Breast epithelium (tissue), 4 donors: ENCODE measurements at regions not wholly inside any gene's neighbourhood (a gene's known extent, or its start where the extent isn't known, plus 50 kb on each side); places are given as distances from the start of the nearest gene placed in this dataset.

ENCODE experiments used
- DNase-seq, 2 donors: peaks; one replicate each; pipeline ENCODE4 v3.0.0-alpha.2; 2019; ENCODE audit warnings: low spot score in 2 of 2
- H3K27ac ChIP-seq, 2 donors: fragments of 200-600 bp; sonication (generic) in 1 of 2; one replicate each; pipeline ENCODE4 v1.5.1; 2016 to 2019; ENCODE audit warnings: mild to moderate bottlenecking in 1 of 2
- H3K27me3 ChIP-seq, 2 donors: fragments of 200-600 bp; sonication (generic) in 1 of 2; one replicate each; pipeline versions ENCODE4 v1.5.1 to v1.6.0; 2017 to 2019; ENCODE audit warnings: control low read depth in 1 of 2, mild to moderate bottlenecking in 1 of 2
- H3K36me3 ChIP-seq: fragments of 200-600 bp; one replicate; pipeline ENCODE4 v1.5.1; 2019
- H3K4me1 ChIP-seq, 2 donors: fragments of 200-600 bp; sonication (generic); one replicate each; pipeline ENCODE4 v1.5.1; 2016 to 2019; ENCODE audit warnings: control low read depth in 1 of 2
- H3K4me3 ChIP-seq, 3 donors: fragments of 200-600 bp; sonication (generic); 1 replicate in 2 of 3; 2 replicates in 1 of 3; pipeline ENCODE4 v1.5.1; 2016 to 2019; ENCODE audit warnings: mild to moderate bottlenecking in 3 of 3, moderate library complexity in 2 of 3
- H3K9me3 ChIP-seq, 2 donors: fragments of 200-600 bp; sonication (generic) in 1 of 2; one replicate each; pipeline ENCODE4 v1.5.1; 2016 to 2019; ENCODE audit warnings: control low read depth in 1 of 2
- POLR2A ChIP-seq: fragments of 450-650 bp; IDR thresholded peaks from one replicate; pipeline ENCODE4 v1.6.1; 2016; ENCODE audit warnings: antibody characterized with exemption, mild to moderate bottlenecking, moderate library complexity
- POLR2AphosphoS5 ChIP-seq, 3 donors: sonication (generic); formaldehyde crosslinking; IDR thresholded peaks; one replicate each; pipeline ENCODE4 v1.6.1; 2017; ENCODE audit warnings: antibody characterized with exemption in 3 of 3
- intact Hi-C: fragments of 100-400 bp; cut with DNase I; formaldehyde crosslinking; loops from one replicate; pipeline ENCODE4 v1.15.1; 2023; ENCODE audit warnings: low total_unique reads
- TF ChIP-seq, protein P1 (sequence below), 3 donors: fragments of 450-650 bp; IDR thresholded peaks; one replicate each; pipeline ENCODE4 v1.5.1; 2016 to 2017; ENCODE audit warnings: antibody characterized with exemption in 3 of 3, mild to moderate bottlenecking in 3 of 3, moderate library complexity in 3 of 3

DNA sequence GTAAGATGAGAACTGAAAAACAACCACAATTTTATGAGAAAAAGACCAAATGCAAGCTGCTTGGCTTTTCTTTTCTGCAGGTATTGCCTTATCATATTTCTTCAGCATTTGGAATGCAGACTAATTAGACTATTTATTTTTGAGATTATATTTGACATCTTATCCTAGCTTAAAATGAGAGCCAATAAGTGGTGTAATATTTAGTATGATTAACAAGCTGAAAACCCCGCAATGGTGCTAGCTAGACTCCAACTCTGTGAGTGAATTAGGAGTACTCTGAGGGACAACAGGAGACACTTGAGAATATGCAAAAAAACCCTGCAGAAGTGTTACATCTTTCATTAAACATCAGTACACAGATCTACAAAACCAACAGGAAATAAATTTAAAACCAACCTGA is 180.3 kb upstream of the MEOX2 start:
- intact Hi-C loops: no loop called here
- Histone ChIP-seq H3K9me3 (no peaks in the 10 kb centered on the region), H3K27me3 (no peaks in the 10 kb centered on the region), H3K4me1 (no peaks in the 10 kb centered on the region), H3K4me3 (no peak overlapping the region), H3K36me3 (no peaks in the 10 kb centered on the region), H3K27ac (no peak overlapping the region)
- TF ChIP-seq POLR2AphosphoS5 (IDR thresholded peaks at IDR 0.05) (no peak), POLR2A (no peak)
- TF ChIP-seq, protein P1, sequence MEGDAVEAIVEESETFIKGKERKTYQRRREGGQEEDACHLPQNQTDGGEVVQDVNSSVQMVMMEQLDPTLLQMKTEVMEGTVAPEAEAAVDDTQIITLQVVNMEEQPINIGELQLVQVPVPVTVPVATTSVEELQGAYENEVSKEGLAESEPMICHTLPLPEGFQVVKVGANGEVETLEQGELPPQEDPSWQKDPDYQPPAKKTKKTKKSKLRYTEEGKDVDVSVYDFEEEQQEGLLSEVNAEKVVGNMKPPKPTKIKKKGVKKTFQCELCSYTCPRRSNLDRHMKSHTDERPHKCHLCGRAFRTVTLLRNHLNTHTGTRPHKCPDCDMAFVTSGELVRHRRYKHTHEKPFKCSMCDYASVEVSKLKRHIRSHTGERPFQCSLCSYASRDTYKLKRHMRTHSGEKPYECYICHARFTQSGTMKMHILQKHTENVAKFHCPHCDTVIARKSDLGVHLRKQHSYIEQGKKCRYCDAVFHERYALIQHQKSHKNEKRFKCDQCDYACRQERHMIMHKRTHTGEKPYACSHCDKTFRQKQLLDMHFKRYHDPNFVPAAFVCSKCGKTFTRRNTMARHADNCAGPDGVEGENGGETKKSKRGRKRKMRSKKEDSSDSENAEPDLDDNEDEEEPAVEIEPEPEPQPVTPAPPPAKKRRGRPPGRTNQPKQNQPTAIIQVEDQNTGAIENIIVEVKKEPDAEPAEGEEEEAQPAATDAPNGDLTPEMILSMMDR (IDR thresholded peaks at IDR 0.05): no peak
- DNase-seq: no peak

DNA sequence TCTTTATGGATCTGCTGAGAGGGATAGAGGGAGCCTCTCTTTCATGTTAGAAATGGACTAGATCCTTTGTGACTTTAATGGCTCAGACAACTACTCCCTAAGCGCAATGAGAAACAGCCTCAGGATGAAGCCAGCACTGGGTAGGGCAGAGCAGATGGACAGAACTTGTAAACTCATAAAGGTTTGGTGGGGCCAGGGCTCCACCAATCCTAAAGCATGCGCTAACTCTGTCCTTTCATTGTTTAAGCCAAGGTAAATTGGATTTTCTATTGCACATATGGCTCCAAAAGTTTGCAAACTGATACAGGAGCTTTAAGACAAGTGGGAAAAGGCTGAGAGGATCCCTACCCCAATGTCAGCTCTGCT is 178.1 kb upstream of the MEOX2 start:
- no peaks in the 10 kb centered on the region for H3K27me3 ChIP-seq
- DNase-seq: no peak
- no peak overlapping the region for H3K4me3 ChIP-seq
- TF ChIP-seq POLR2A (no peak), POLR2AphosphoS5 (IDR thresholded peaks at IDR 0.05) (no peak)
- TF ChIP-seq, protein P1 (IDR thresholded peaks at IDR 0.05): no peak
- no peaks in the 10 kb centered on the region for H3K9me3 ChIP-seq
- no peaks in the 10 kb centered on the region for H3K4me1 ChIP-seq
- intact Hi-C loops: no loop called here
- H3K36me3 ChIP-seq: no peaks in the 10 kb centered on the region
- H3K27ac ChIP-seq: no peak overlapping the region

DNA sequence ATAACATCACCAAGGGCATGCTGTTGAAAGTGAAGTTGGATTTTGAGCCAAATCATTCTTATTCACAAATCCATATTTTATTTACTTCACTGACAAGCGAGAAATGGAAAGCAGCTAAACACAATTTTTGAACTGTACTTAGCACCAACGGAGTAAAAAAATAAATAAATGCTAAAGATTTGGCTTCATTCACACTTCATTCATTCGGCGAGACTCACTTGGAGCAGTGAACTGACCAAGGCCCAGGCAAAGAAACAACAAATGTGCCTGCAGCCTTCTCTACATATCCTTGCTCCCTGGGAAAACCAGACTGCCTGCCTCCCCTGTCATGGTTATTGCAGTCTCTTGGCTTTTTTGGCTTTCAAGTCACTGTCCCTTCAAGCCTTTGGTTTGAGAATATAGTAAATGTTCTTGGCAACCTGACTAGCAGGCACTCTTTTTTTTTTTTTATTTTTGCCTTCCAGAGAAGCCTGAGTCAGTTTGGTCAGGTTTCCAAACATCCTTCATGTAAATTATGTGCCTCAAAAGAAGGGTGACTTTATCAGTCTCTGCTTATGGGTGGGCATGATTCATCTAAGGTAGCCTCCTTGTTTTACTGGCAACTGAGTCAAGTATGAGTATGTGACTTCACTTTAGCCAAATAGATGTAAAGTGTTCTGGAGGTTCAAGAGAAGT is 177.6 kb upstream of the MEOX2 start:
- DNase-seq: no peak
- no peaks in the 10 kb centered on the region for H3K4me1 ChIP-seq
- H3K27ac ChIP-seq: no peak overlapping the region
- no peaks in the 10 kb centered on the region for H3K9me3 ChIP-seq
- H3K36me3 ChIP-seq: no peaks in the 10 kb centered on the region
- intact Hi-C loops: no loop called here
- no peaks in the 10 kb centered on the region for H3K27me3 ChIP-seq
- TF ChIP-seq POLR2AphosphoS5 (IDR thresholded peaks at IDR 0.05) (no peak), POLR2A (no peak)
- TF ChIP-seq, protein P1 (IDR thresholded peaks at IDR 0.05): no peak
- H3K4me3 ChIP-seq: no peak overlapping the region

DNA sequence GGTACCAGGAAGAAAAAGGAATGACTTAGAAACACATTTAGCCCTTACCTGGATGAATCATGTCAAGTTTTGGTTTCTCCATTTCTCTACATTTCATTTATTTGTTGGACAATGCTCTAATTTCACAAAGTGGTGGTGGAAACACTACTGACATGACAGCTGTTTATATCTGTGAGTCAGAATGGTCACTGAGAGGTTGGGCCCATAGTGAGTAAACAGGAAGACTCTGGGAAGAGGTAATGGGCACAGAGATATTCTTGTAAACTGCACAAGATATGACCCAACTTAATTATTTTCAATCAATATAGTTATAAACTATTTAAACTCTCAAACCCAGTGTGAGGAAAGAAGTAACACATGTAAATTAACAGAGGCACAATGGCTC is 176.3 kb upstream of the MEOX2 start:
- H3K36me3 ChIP-seq: no peaks in the 10 kb centered on the region
- TF ChIP-seq POLR2A: no peak
- TF ChIP-seq, protein P1 (IDR thresholded peaks at IDR 0.05): no peak
- TF ChIP-seq POLR2AphosphoS5 (IDR thresholded peaks at IDR 0.05): no peak
- H3K27ac ChIP-seq: no peak overlapping the region
- no peaks in the 10 kb centered on the region for H3K27me3 ChIP-seq
- no peak overlapping the region for H3K4me3 ChIP-seq
- no peak for DNase-seq
- intact Hi-C loops: no loop called here
- no peaks in the 10 kb centered on the region for H3K4me1 ChIP-seq
- no peaks in the 10 kb centered on the region for H3K9me3 ChIP-seq

DNA sequence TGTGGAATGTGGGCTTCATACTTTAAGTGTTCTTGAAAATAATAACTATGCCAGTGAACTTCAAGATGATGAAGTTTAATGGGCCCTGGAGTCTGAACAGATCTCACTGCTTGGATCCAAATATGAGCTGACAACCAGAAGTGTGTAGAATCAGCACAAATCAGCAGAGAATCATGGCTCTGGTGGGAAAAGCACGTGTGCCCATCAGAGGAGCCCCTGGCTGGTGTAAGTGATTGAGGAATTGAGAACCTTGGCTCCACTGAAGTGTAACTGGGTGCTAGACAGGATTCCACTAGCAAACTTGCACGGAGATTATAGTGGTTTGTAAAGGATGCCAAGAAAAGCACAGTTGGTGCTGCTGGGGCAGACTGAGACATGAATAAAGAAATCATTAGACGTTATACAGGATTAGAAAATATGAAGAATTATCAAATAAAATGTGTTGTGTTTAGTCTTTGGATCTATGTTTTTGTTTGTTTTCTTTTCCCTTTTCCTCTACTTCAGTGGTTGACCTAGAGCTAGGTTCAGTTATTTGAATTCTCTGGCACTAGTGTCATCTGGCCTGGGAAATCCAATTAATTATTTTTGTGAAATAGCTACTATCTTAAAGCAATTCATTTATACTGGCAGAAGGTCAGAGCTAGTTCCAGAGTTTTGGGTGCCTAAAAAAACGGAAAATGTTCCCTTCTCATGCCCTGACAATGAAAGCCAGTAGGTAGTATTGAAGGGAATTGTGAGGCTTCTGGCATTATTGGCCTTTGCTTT is 175.7 kb upstream of the MEOX2 start:
- no peak for DNase-seq
- TF ChIP-seq, protein P1 (IDR thresholded peaks at IDR 0.05): no peak
- TF ChIP-seq POLR2A: no peak
- no peaks in the 10 kb centered on the region for H3K9me3 ChIP-seq
- no peak overlapping the region for H3K4me3 ChIP-seq
- H3K27me3 ChIP-seq: no peaks in the 10 kb centered on the region
- intact Hi-C loops: no loop called here
- H3K36me3 ChIP-seq: no peaks in the 10 kb centered on the region
- no peak overlapping the region for H3K27ac ChIP-seq
- H3K4me1 ChIP-seq: no peaks in the 10 kb centered on the region
